NCI-H82 treated with DMSO at 0.1 percent for 48 hours (cell line): ENCODE measurements at regions not wholly inside any gene's neighbourhood (a gene's known extent, or its start where the extent isn't known, plus 50 kb on each side); places are given as distances from the start of the nearest gene placed in this dataset.
"Not testable (repeated sequence)": the region's sequence is repeated elsewhere in the genome, so short reads cannot be mapped to it uniquely, and the experiment has no call there.

Experiments used
- DNase-seq: peaks from one replicate; lab custom pipeline; 2025; ENCODE audit not compliant: unreplicated experiment; lab: John Stamatoyannopoulos, UW

DNA sequence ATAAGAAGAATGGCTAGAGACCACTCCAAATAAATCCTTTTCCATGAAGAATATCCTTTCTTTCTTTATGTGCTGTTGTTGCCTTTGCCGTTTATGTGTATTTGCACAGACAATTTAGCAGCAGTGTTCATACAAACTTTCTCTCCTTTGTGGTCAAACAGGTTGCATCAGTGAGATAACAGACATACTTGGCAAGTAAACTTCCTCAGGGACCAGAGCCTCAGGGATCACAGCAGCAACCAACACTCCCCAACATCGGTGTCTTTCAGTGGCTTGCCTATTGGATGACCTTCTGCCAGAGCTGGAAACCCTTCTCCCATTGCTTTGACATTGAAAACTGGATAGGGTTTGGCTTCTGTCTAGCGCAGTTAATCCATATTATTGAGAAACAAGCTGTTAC, 252.2 kb downstream of the BTG1 start:
- DNase-seq = peak; percentile 26

GRCh38 chr12:91892081-91892855, 253.4 kb downstream of the BTG1 start:
- peak; percentile 88 for DNase-seq

DNA sequence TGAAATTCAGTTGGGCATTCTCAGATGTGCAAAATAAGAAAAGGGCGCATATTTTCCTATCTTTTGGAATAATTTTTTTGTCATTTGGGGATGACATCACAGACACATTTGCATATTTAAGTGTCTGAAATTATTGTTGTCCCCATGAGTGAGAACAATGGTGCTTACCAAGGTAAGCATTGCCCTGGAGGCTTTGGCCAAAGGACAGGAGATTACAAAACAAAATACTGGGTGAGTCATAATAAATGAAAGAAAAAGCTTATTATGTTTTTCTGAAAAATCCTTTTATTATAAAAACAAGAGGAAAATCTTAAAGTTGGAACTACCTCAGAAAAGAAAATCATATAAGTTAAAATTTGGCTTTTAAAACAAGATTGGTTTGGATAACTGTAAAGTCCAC, 254.9 kb downstream of the BTG1 start:
- DNase-seq = no peak

DNA sequence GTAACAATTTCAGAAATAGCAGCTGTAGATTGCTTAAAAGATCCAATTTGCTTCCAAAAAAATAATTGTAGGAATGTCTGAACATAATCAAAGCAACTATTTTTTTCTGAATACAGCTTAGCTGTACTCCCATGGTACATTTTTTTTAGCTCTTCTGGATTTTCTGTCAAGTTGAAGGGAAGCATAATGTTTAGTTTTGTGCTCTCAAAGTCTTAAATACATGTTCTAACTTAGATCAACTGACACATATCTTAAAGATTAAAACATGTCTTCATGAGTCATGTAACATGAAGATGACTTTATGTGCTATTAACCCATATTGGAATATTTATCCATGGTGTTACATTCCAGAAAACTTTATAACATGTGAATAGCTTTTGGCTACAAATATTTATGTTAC, 255.7 kb downstream of the BTG1 start:
- no peak for DNase-seq

- DNase-seq = no peak
Measured at GRCh38 chr12:91889059-91889458, 256.6 kb downstream of the BTG1 start.

DNA sequence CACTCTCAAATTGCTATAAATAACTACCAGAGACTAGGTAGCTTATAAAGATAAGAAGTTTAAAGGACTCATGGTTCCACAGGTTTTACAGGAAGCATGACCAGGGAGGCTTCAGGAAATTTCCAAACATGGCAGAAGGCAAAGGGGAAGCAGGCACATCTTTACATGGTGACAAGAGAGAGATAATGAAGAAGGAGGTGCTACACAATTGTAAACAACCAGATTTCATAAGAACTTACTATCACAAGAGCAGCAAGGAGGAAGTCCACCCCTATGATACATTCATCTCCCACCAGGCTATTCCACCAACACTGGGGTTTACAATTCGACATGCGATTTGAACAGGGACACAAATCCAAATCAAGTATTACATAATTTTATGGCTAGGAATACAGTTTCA, 257.7 kb downstream of the BTG1 start:
- DNase-seq = no peak

DNA sequence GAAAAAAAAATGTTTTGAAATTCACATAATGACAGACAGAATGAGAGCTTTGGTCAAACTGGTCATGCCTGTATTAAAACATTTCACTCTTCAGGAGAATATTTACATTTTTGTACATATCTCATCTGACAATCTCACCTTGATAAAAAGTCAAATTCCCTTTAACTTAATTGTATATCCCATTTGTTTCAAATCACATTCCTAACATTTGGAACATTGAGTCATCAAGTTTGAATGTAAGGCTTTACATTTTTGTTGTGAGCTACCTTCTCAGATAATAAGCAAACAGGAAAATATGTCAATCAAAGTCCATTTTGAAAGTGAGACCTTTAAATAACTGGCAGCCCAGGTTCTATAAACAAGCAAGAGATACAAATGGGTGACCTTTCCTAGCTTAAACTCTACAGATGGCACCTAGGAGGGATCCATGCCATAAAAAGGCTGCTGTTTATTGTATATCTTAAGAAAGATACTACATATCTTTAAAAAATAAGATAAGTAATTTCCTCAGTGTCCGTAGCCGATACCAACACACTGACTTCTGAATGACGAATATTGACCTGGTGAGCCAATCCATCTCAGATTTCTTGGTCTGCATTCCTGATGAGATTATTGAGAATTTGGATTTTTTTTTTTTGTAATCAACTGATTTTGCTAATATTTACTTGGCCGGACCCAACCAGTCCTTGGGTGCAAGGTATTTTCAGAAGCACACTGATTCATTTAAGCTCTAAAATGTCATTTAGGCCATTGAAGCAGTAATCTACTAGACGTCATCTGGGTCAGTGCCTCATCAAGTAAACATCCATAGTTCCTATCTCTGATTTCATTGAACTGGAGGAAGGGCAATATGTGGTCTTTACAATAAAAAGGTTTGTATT, 259.6 kb downstream of the BTG1 start:
- no peak for DNase-seq

DNA sequence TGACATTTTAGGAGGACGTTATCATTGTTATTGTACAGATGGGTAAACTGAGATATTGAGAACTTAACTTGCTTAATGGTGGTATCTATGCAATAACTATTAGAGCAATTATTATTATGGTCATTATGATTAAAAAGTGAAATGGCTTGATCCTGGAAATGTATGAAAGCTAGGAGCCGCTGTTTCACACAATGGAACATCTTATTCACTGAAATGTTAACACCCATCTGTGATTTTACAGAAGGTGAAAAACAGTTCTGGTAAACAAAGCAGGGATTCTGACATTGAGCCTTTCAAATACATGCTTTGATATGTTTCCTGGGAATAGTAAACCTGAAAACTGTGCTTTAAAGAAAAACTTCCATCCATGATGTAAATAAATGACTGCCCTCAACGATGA, 261.4 kb downstream of the BTG1 start:
- no peak for DNase-seq

DNA sequence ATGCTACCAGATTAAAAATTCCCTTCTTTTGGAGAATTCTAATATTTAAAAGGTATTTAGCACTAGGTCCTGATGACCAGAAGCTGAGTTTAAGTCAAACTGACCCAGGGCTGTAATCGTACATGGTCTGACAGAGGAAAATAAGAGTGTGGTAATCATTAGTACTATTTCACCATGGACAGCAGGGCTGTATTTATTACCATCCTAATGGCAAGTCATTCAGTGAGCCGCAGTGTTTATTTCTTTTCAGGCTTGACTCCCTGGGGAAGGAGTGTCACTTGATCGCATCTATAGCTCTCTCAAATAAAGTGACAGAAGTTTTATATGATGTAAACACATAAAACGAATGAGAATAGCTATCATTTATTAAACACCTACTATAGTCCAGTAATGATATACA, 261.8 kb downstream of the BTG1 start:
- DNase-seq = no peak

- no peak for DNase-seq
Measured at GRCh38 chr12:91882910-91883309, 262.7 kb downstream of the BTG1 start.

DNA sequence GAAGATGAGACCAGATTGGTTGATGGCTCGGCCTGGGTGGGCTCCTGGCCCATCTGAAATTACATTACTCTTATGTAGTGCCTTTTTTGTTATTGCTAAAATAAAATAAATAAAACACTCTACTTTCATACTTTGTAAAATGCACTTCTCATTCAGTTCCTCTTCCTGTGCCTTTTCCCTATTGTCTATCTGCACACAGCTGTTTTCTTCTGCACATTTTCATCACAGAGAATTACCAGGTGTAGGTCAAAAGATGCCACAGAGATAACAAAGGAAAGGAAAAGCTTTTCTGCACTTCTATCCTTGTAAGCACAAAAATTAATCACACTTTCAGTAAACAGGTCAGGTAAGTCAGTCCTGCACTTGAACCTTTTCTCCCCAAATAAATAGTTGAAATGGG, 265.1 kb downstream of the BTG1 start:
- no peak for DNase-seq

GRCh38 chr12:91877456-91878235, 268.0 kb downstream of the BTG1 start:
- peak; percentile 63 for DNase-seq

- DNase-seq = peak; percentile 8
Measured at GRCh38 chr12:91877022-91877421, 268.6 kb downstream of the BTG1 start.

GRCh38 chr12:91875671-91876070, 270.0 kb downstream of the BTG1 start:
- not testable (repeated sequence) for DNase-seq

- DNase-seq = no peak
Measured at GRCh38 chr12:91874086-91874865, 271.4 kb downstream of the BTG1 start.

- DNase-seq = no peak
Measured at GRCh38 chr12:91871751-91872150, 273.9 kb downstream of the BTG1 start.

DNA sequence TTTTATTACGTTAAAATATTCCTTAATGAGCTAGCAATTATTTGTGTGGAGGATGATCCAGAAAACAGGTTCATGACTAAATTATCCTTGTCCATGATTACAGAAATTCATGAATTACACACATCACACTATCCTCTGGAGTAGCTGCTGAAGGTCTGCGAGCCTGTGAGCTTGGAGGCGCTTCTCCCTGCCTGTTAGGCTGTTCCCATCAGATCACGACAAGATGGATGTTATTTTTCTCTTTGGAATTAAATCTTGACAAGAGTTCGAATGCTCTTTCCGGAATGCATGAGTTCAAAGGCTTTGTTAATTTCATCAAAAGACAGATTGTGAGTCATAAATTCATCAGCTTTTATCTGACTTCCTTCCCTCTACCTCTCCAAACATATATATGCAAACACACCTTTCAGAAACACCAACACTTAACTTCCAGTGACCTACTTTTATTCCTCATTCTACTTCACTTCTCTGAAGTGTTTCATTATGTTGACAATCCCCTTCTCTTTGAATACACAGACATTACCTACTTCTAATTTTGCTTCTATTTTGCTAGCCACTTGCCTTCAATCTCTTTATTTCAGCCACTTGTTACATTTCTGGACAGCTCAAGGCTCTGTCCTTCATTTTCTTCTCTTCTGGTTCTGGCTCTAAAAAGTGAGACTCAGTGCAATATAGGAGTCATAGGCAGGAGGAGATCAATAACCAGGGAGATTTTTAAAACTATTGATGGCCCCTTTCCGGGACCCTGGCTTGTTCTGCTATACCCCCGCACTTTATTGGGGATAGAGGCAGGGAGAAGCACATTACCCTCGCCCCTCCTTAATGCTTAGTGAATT, 274.6 kb downstream of the BTG1 start:
- no peak for DNase-seq

DNA sequence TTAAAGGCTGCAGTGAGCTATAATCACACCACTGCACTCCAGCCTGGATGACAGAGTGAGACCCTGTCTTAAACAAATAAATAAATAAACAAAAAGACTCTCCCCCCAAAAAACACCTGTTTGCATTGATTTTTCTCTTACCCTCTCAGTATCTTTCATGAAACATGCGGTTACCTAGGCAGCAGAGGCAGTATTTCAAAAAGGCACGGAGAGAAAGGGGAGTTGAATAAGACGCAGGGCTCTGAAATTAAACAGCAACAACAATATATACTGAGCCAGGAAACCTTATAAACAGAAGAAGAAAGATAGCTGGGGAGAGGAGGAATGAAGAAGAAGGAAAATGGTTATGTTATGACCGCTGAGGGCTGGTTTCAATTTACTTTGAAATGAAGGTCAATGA, 277.6 kb downstream of the BTG1 start:
- DNase-seq = no peak

- no peak for DNase-seq
Measured at GRCh38 chr12:91866566-91866965, 279.1 kb downstream of the BTG1 start.

GRCh38 chr12:91863702-91864101, 281.9 kb downstream of the BTG1 start:
- DNase-seq = no peak
